Neural progenitor cell (in vitro differentiated cells): ENCODE measurements at regions not wholly inside any gene's neighbourhood (a gene's known extent, or its start where the extent isn't known, plus 50 kb on each side); places are given as distances from the start of the nearest gene placed in this dataset.

Source experiments
- DNase-seq: peaks from one replicate; pipeline ENCODE4 v3.0.0-alpha.2; 2016; ENCODE audit warnings: low spot score
- H2AFZ ChIP-seq: fragments of 200-600 bp; sonication (generic); replicated peaks from 2 replicates; pipeline ENCODE4 v1.6.1; 2016; ENCODE audit warnings: antibody characterized with exemption
- H3F3A ChIP-seq: fragments of 200-600 bp; sonication (generic); 2 replicates; pipeline ENCODE4 v1.6.1; 2016; ENCODE audit warnings: antibody characterized with exemption, low read depth
- H3K27ac ChIP-seq: fragments of 200-600 bp; sonication (generic); 2 replicates; pipeline ENCODE4 v1.5.1; 2016; ENCODE audit warnings: mild to moderate bottlenecking
- H3K27me3 ChIP-seq: fragments of 200-600 bp; sonication (generic); 2 replicates; pipeline ENCODE4 v1.6.1; 2016; ENCODE audit warnings: mild to moderate bottlenecking, moderate library complexity
- H3K36me3 ChIP-seq: fragments of 200-600 bp; sonication (generic); 2 replicates; pipeline ENCODE4 v1.5.1; 2016
- H3K4me1 ChIP-seq: fragments of 200-600 bp; sonication (generic); 2 replicates; pipeline ENCODE4 v1.6.1; 2016; ENCODE audit warnings: mixed run types
- H3K4me2 ChIP-seq: fragments of 200-600 bp; sonication (generic); 2 replicates; pipeline ENCODE4 v1.6.1; 2016
- H3K4me3 ChIP-seq: fragments of 200-600 bp; sonication (generic); 2 replicates; pipeline ENCODE4 v1.5.1; 2016
- H3K79me2 ChIP-seq: fragments of 200-600 bp; sonication (generic); 2 replicates; pipeline ENCODE4 v1.6.1; 2016; ENCODE audit warnings: low read depth
- H3K9ac ChIP-seq: fragments of 200-600 bp; sonication (generic); 2 replicates; pipeline ENCODE4 v1.6.1; 2016
- H3K9me3 ChIP-seq: fragments of 200-600 bp; sonication (generic); 2 replicates; pipeline ENCODE4 v1.5.1; 2016; ENCODE audit warnings: low read depth
- H4K20me1 ChIP-seq: fragments of 200-600 bp; sonication (generic); 2 replicates; pipeline ENCODE4 v1.6.1; 2016; ENCODE audit warnings: low read depth
- H3K27ac Mint-ChIP-seq: 3 replicates; pipeline ENCODE4 v1.8.0; 2021; ENCODE audit warnings: mixed read lengths
- H3K27me3 Mint-ChIP-seq: 2 replicates; pipeline ENCODE4 v1.8.0; 2022; ENCODE audit warnings: low read depth, mild to moderate bottlenecking, inconsistent platforms, moderate library complexity, mixed read lengths; ENCODE audit not compliant: insufficient read depth
- H3K36me3 Mint-ChIP-seq: 3 replicates; pipeline ENCODE4 v1.8.0; 2021; ENCODE audit warnings: mixed read lengths
- H3K4me1 Mint-ChIP-seq: 3 replicates; pipeline ENCODE4 v1.8.0; 2021; ENCODE audit warnings: mixed read lengths
- H3K4me3 Mint-ChIP-seq: 3 replicates; pipeline ENCODE4 v1.8.0; 2021; ENCODE audit warnings: mild to moderate bottlenecking, moderate library complexity, mixed read lengths
- H3K9me3 Mint-ChIP-seq: 3 replicates; pipeline ENCODE4 v1.8.0; 2020; ENCODE audit warnings: mixed read lengths
- CTCF ChIP-seq: fragments of 200-600 bp; sonication (generic); IDR thresholded peaks from 2 replicates; pipeline ENCODE4 v1.5.1; 2017; ENCODE audit warnings: antibody characterized with exemption, mild to moderate bottlenecking
- EZH2 ChIP-seq: fragments of 200-600 bp; sonication (generic); IDR thresholded peaks from 2 replicates; pipeline ENCODE4 v1.6.1; 2017; ENCODE audit warnings: antibody characterized with exemption, mild to moderate bottlenecking, moderate library complexity
- EZH2phosphoT487 ChIP-seq: fragments of 200-600 bp; sonication (generic); IDR thresholded peaks from 2 replicates; pipeline ENCODE4 v1.6.1; 2017; ENCODE audit warnings: antibody characterized with exemption

DNA sequence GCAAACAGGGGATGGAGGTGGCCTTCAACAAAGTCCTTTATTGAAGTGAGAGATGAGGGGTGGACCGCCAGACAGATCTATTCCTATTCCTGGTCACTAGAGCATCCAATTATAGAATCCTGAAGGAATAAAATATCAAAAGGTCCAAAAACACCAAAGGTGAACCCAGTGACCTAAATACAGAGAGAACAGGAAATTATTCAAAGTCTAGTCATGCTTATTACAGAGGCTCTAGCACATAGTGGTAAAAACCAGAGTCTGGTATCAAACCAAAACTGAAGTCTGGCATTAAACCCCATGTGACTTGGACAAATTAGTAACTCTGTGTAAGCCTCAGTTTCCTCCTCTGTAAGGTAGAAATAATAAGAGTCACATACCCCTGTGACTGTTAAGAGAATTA is 100.5 kb upstream of the SNX2 start:
- H3K27ac Mint-ChIP-seq = no peak overlapping the region
- H3K4me3 Mint-ChIP-seq = no peak overlapping the region

GRCh38 chr5:122680623-122681350 is 94.1 kb upstream of the SNX2 start:
- Mint-ChIP-seq H3K36me3 (no peaks in the 10 kb centered on the region), H3K27ac (no peak overlapping the region)

More for the DNA sequence above, 100.5 kb upstream of the SNX2 start:
- Histone ChIP-seq H3K4me3 (no peak overlapping the region), H3K79me2 (no peaks in the 10 kb centered on the region), H2AFZ (no peak overlapping the region), H3K4me2 (no peak overlapping the region), H3K9me3 (no peaks in the 10 kb centered on the region), H3K27ac (no peak overlapping the region), H3K36me3 (no peaks in the 10 kb centered on the region), H3K27me3 (no peaks in the 10 kb centered on the region), H3K4me1 (no peaks in the 10 kb centered on the region), H3K9ac (no peak overlapping the region), H3F3A (no peaks in the 10 kb centered on the region), H4K20me1 (no peaks in the 10 kb centered on the region)
- no peak for DNase-seq
- Mint-ChIP-seq H3K36me3 (no peaks in the 10 kb centered on the region), H3K9me3 (no peaks in the 10 kb centered on the region), H3K27me3 (peaks cover 2% of the 10 kb centered on the region), H3K4me1 (no peaks in the 10 kb centered on the region)
- TF ChIP-seq EZH2 (no peak), CTCF (no peak), EZH2phosphoT487 (no peak)

GRCh38 chr5:122683631-122684030 is 91.2 kb upstream of the SNX2 start:
- no peaks in the 10 kb centered on the region for H4K20me1 ChIP-seq
- H3K36me3 ChIP-seq = no peaks in the 10 kb centered on the region
- H3K9me3 ChIP-seq = no peaks in the 10 kb centered on the region
- DNase-seq = no peak
- no peak overlapping the region for H3K27ac ChIP-seq
- no peaks in the 10 kb centered on the region for H3K79me2 ChIP-seq
- no peak overlapping the region for H3K9ac ChIP-seq
- H2AFZ ChIP-seq = no peak overlapping the region
- no peaks in the 10 kb centered on the region for H3F3A ChIP-seq
- H3K27me3 ChIP-seq = no peaks in the 10 kb centered on the region
- no peak overlapping the region for H3K4me3 Mint-ChIP-seq
- TF ChIP-seq CTCF (no peak), EZH2phosphoT487 (no peak), EZH2 (no peak)
- H3K36me3 Mint-ChIP-seq = no peaks in the 10 kb centered on the region
- no peak overlapping the region for H3K27ac Mint-ChIP-seq
- H3K4me1 ChIP-seq = no peaks in the 10 kb centered on the region
- H3K4me2 ChIP-seq = no peak overlapping the region
- no peak overlapping the region for H3K4me3 ChIP-seq
- H3K9me3 Mint-ChIP-seq = peaks cover 5% of the 10 kb centered on the region
- H3K27me3 Mint-ChIP-seq = no peaks in the 10 kb centered on the region
- no peaks in the 10 kb centered on the region for H3K4me1 Mint-ChIP-seq

More at GRCh38 chr5:122680623-122681350, 94.1 kb upstream of the SNX2 start:
- Mint-ChIP-seq H3K4me1 (no peaks in the 10 kb centered on the region), H3K27me3 (peaks cover 2% of the 10 kb centered on the region), H3K9me3 (peaks cover 4% of the 10 kb centered on the region), H3K4me3 (no peak overlapping the region)
- Histone ChIP-seq H3K27me3 (no peaks in the 10 kb centered on the region), H3K4me3 (no peak overlapping the region), H3K9ac (no peak overlapping the region), H3K9me3 (no peaks in the 10 kb centered on the region), H3F3A (no peaks in the 10 kb centered on the region), H4K20me1 (no peaks in the 10 kb centered on the region), H2AFZ (peak overlapping the region; percentile 89), H3K36me3 (no peaks in the 10 kb centered on the region), H3K4me1 (no peaks in the 10 kb centered on the region), H3K27ac (no peak overlapping the region), H3K79me2 (no peaks in the 10 kb centered on the region), H3K4me2 (no peak overlapping the region)
- DNase-seq = no peak
- TF ChIP-seq EZH2phosphoT487 (no peak), EZH2 (no peak), CTCF (peak; percentile 6)
